Body of pancreas (tissue), 4 donors: ENCODE measurements at regions not wholly inside any gene's neighbourhood (a gene's known extent, or its start where the extent isn't known, plus 50 kb on each side); places are given as distances from the start of the nearest gene placed in this dataset.

ENCODE experiments used
- CTCF ChIP-seq, 7 experiments: fragments of 450-650 bp in 4 of 7; fragments of 200-600 bp in 3 of 7; sonication (generic) in 3 of 7; IDR thresholded peaks; one replicate each; pipeline ENCODE4 v1.5.1; 2016 to 2019; ENCODE audit warnings: antibody characterized with exemption in 7 of 7
- POLR2A ChIP-seq, 3 donors: fragments of 450-650 bp; IDR thresholded peaks; one replicate each; pipeline ENCODE4 v1.6.1; 2016; ENCODE audit warnings: antibody characterized with exemption in 3 of 3, mild to moderate bottlenecking in 2 of 3

- TF ChIP-seq CTCF (IDR thresholded peaks at IDR 0.05) (no peak), POLR2A (IDR thresholded peaks at IDR 0.05) (no peak)
These were observed 1533.9 kb upstream of the PABPC4L start for GRCh38 chr4:135735512-135735911.
